ENCODE measurements at regions not wholly inside any gene's neighbourhood (a gene's known extent, or its start where the extent isn't known, plus 50 kb on each side); places are given as distances from the start of the nearest gene placed in this dataset.
"Not testable (repeated sequence)": the region's sequence is repeated elsewhere in the genome, so short reads cannot be mapped to it uniquely, and the experiment has no call there.

DNA sequence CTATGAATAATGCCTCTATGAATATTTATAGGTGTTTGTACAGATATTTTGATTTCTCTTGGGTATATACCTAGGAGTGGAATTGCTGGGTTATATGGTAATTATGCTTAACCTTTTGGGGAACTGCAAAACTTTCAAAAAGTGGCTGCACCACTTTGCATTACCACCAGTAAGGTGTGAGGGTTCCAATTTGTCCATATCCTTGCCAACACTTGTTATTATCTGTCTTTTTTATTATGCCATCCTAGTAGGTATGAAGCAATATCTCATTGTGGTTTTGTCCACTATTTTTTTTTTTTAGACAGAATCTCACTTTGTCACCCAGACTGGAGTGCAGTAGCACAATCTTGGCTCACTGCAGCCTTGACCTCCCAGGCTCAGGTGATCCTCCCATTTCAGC lies 112.2 kb upstream of the FBXO11 start:
- Mint-ChIP-seq H3K9me3 (peaks cover 4% of the 10 kb centered on the region), H3K27ac (no peak overlapping the region), H3K4me3 (no peak overlapping the region), H3K36me3 (ENCODE audit: low read depth) (no peaks in the 10 kb centered on the region), H3K27me3 (ENCODE audit: low read depth) (no peaks in the 10 kb centered on the region), H3K4me1 (ENCODE audit: low read depth) (no peaks in the 10 kb centered on the region)

DNA sequence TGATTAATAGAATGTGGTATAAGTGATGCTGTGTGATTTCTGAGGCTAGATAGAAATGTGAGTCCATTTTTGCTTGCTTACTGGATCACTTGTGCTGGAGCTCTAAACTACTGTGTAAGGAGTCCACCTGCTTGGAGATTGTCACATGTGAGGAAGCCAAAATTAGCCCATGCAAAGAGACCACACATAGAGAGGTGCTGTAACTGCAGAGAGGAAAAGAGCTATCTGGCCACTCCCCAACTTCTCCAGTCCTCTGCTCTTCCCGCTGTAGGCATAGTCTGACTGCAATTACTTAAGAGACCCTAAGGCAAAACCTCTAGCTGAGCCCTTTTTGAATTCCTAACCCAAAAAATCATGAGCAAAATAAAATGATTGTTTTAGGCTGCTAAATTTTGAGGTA lies 120.6 kb upstream of the FBXO11 start:
- Mint-ChIP-seq H3K9me3 (no peaks in the 10 kb centered on the region), H3K36me3 (ENCODE audit: low read depth) (no peaks in the 10 kb centered on the region), H3K4me1 (ENCODE audit: low read depth) (no peaks in the 10 kb centered on the region), H3K27ac (no peak overlapping the region), H3K4me3 (no peak overlapping the region), H3K27me3 (ENCODE audit: low read depth) (peaks cover 5% of the 10 kb centered on the region)

DNA sequence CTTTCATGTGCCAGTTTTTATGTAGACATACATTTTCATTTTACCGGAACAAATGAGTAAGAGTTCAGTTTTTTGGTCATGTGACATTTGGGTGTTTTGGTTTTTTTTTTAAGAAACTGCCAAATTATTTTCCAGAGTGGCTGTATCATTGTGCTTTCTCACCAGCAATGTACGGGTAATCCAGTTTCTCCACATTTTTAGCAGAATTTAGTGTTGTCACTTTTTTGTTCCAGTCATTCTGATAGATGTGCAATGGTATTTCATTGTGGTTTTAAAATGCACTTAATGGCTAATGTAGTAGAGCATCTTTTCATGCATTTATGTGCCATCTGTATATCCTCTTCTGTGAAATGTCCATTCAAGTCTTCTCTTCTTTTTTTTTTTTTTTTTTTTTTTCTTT lies 126.5 kb upstream of the FBXO11 start:
- no peak overlapping the region for H3K4me3 Mint-ChIP-seq
- peaks cover 3% of the 10 kb centered on the region for H3K27me3 Mint-ChIP-seq (ENCODE audit: low read depth)
- no peaks in the 10 kb centered on the region for H3K4me1 Mint-ChIP-seq (ENCODE audit: low read depth)
- H3K9me3 Mint-ChIP-seq, result peaks cover 8% of the 10 kb centered on the region
- H3K36me3 Mint-ChIP-seq (ENCODE audit: low read depth), result no peaks in the 10 kb centered on the region
- no peak overlapping the region for H3K27ac Mint-ChIP-seq

DNA sequence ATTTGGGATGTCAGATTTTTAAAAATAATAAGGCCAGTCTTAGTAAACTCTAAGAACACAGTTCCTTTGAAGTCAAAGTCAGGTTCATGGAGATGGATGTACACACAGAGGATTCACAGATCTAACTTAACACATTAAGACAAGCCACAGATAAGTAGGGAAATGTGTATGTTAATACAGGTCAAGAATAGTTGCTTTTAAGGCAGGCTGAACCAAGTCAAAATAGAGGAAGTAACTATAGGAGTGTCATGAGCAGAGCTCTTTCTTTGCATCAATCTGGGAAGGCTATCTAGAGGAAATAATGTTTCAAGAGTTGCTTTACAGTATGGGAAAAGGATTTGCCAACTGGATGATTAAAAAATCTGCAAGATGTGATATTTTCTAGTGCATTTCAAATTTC lies 128.0 kb upstream of the FBXO11 start:
- no peaks in the 10 kb centered on the region for H3K4me1 Mint-ChIP-seq (ENCODE audit: low read depth)
- H3K4me3 Mint-ChIP-seq, result no peak overlapping the region
- H3K36me3 Mint-ChIP-seq (ENCODE audit: low read depth), result no peaks in the 10 kb centered on the region
- peaks cover 11% of the 10 kb centered on the region for H3K9me3 Mint-ChIP-seq
- no peak overlapping the region for H3K27ac Mint-ChIP-seq
- no peaks in the 10 kb centered on the region for H3K27me3 Mint-ChIP-seq (ENCODE audit: low read depth)

DNA sequence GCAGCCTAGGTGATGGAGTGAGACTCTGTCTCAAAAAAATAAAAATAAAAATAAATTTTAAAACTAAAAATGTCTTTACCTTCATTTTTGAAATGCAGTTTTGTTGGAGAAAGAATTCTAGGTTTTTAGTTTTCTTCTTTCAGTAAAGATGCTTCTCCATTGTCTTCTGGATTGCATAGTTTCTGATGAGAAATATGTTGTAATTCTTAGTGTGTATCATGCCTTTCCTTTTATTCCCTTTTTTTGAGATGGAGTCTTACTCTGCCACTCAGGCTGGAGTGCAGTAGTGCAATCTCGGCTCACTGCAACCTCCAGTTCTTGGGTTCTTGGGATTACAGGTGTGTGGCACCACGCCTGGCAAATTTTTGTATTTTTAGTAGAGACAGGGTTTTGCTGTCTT lies 130.0 kb upstream of the FBXO11 start:
- Mint-ChIP-seq H3K4me3 (no peak overlapping the region), H3K27me3 (ENCODE audit: low read depth) (no peaks in the 10 kb centered on the region), H3K9me3 (peaks cover 13% of the 10 kb centered on the region)

DNA sequence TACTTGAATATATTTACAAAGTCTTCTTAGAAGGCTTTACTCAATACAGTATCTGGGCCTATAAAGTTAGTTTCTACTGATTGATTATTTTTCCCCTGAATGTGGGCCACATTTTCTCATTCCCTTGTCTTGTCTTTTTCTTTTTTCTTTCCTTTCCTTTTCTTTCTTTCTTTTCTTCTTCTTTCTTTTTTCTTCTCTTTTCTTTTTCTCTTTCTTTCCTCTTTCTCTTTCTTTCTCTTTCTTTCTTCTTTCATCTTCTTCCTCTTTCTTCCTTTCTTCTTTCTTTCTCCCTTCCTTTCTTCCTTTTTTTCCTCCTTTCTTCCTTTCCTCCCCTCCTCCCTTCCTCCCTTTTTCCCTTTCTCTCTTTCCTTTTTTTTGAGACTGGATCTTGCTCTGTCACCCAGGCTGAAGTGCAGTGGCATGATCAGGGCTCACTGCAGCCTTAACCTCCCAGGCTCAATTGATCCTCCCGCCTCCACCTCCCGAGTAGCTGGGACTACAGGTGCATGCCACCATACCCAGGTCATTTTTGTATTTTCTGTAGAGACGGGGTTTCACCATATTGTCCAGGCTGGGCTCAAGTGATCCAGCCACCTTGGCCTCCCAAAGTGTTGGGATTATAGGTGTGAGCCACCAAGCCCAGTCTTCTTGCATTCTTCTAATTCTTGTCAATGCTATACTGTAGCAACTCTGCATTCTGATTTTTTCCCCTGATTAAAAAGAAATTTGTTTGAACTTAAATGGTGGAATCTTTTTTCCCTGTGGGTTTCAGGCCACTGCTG lies 133.1 kb upstream of the FBXO11 start:
- H3K4me3 Mint-ChIP-seq, result no peak overlapping the region
- H3K27me3 Mint-ChIP-seq (ENCODE audit: low read depth), result no peaks in the 10 kb centered on the region
- no peaks in the 10 kb centered on the region for H3K36me3 Mint-ChIP-seq (ENCODE audit: low read depth)
- H3K27ac Mint-ChIP-seq, result no peak overlapping the region
- no peaks in the 10 kb centered on the region for H3K4me1 Mint-ChIP-seq (ENCODE audit: low read depth)
- peaks cover 13% of the 10 kb centered on the region for H3K9me3 Mint-ChIP-seq

More for the DNA sequence above, 130.0 kb upstream of the FBXO11 start:
- Mint-ChIP-seq H3K27ac (no peak overlapping the region), H3K36me3 (ENCODE audit: low read depth) (no peaks in the 10 kb centered on the region), H3K4me1 (ENCODE audit: low read depth) (no peaks in the 10 kb centered on the region)

DNA sequence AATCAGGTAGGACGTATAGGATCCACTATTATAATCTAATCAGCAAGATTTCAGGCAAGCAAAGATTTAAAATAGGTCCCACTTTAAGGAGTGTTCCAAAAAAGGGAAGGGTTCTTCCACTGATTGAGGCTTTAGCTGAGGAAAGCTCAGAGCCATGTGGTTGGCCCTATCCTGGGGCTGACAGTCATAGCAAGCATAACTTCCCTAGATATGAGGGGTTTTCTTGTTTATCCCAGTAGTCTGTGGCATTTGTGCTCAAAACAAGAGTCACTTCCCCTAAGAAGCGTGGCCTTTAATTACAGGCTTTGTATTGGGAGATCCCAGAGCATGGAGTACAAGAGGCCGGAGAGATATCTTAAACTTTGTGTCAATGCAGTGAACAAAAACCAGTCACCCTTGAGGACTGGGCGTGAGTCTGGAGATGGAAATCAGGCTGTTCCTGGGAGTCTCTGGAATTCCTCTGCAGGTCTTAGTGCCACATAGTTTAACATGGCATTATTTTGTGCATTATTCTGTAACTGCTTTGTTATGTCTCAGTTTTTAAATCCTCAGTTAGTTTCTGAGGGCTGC lies 136.9 kb upstream of the FBXO11 start:
- H3K4me3 Mint-ChIP-seq, result no peak overlapping the region
- no peaks in the 10 kb centered on the region for H3K36me3 Mint-ChIP-seq (ENCODE audit: low read depth)
- peaks cover 5% of the 10 kb centered on the region for H3K9me3 Mint-ChIP-seq
- H3K4me1 Mint-ChIP-seq (ENCODE audit: low read depth), result no peaks in the 10 kb centered on the region
- H3K27ac Mint-ChIP-seq, result no peak overlapping the region
- H3K27me3 Mint-ChIP-seq (ENCODE audit: low read depth), result no peaks in the 10 kb centered on the region

DNA sequence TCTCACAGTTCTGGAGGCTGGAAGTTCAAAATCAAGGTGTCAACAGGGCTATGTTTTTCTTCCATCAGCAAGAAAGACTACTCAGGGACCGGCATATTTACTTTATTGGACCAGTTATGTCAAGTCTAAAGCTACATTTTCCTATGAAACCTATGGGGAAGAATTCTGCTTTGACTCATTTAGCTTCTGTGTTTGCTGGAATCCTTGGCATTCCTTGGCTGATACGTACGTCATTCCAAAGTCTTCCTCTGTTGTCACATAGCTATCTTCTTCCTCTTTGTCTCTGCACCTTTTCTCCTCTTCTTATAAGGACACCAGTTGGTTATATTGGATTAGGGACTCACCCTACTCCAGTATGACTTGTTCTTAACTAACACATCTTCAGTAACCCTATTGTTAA lies 137.4 kb upstream of the FBXO11 start:
- Mint-ChIP-seq H3K36me3 (ENCODE audit: low read depth) (no peaks in the 10 kb centered on the region), H3K9me3 (peaks cover 5% of the 10 kb centered on the region), H3K4me1 (ENCODE audit: low read depth) (no peaks in the 10 kb centered on the region), H3K27ac (no peak overlapping the region), H3K27me3 (ENCODE audit: low read depth) (no peaks in the 10 kb centered on the region), H3K4me3 (no peak overlapping the region)

DNA sequence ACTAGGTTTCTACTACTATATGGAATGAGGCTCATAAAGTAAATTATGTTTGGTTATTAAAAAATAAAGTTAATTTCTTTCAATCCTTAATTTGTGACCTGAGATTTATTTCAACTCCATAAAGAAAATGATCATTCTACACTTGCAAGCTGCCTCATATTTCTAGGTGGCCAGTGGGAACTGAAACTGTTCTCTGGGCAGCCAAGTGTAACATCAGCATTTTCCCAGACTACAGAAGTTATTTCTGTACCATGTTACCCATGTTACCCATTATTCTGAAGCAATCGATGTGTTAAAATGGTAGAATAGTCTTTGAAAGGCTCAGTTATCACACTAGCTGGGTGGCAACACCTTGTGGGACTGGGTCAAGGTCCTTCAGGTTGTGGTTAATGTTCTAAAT lies 139.3 kb upstream of the FBXO11 start:
- Mint-ChIP-seq H3K27ac (no peak overlapping the region), H3K27me3 (ENCODE audit: low read depth) (no peaks in the 10 kb centered on the region)

DNA sequence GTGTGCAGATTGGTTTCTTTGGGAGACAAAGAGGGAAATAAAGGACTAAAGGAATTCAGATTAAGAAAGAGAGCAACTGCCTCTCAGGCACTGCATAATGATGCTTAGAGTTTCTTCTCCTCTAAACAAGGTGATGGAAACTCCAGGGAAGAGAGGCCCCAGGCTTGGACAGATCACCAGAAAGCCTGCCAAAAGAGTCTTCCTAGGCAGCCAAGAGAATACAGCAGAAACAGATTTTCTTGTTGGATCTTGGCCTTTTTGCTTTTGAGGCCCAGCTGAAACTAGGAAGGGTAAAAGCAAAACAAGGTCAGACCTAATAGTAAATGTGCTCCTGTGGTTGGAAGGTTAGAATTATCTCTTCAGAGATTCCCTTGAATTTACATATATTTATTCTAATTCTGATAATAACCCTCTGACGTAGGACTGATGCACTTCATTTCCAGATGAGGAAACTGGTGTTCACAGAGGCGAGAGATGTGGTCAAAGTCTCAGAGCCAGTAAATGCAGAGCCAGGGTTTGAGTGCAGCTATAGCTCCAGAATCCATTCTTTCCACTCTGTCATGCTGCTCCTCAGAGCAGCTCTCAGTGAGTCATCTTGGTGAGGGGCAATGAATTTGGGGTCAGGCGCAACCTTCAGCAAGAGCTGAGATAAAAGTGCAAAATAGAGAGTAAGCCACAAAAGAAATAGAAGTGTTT lies 142.3 kb upstream of the FBXO11 start:
- Mint-ChIP-seq H3K4me1 (ENCODE audit: low read depth) (no peaks in the 10 kb centered on the region), H3K27ac (no peak overlapping the region), H3K4me3 (no peak overlapping the region), H3K27me3 (ENCODE audit: low read depth) (no peaks in the 10 kb centered on the region), H3K9me3 (no peaks in the 10 kb centered on the region), H3K36me3 (ENCODE audit: low read depth) (no peaks in the 10 kb centered on the region)

More for the DNA sequence above, 139.3 kb upstream of the FBXO11 start:
- H3K36me3 Mint-ChIP-seq (ENCODE audit: low read depth), result no peaks in the 10 kb centered on the region
- H3K9me3 Mint-ChIP-seq, result no peaks in the 10 kb centered on the region
- H3K4me1 Mint-ChIP-seq (ENCODE audit: low read depth), result no peaks in the 10 kb centered on the region
- H3K4me3 Mint-ChIP-seq, result no peak overlapping the region

DNA sequence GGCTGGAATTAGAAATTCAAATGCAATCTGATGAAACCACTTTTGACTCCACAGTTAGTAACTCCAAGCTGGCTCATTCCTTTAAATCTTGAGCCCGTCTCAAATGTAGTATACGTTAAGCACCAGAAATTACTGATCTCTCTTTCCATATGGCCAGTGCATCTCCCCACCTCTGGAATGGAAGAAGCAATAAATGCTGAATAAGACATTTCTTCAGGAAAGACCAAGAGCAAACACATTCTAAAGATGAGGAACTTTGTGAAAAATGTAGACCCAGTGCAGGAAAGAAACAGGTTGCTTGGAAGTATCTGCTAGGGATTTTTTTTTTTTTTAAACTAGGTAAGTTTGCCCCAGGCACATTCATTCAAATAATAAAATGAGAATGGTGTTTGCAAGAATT lies 143.1 kb upstream of the FBXO11 start:
- Mint-ChIP-seq H3K36me3 (ENCODE audit: low read depth) (no peaks in the 10 kb centered on the region), H3K4me3 (no peak overlapping the region), H3K9me3 (no peaks in the 10 kb centered on the region), H3K27ac (no peak overlapping the region), H3K4me1 (ENCODE audit: low read depth) (no peaks in the 10 kb centered on the region), H3K27me3 (ENCODE audit: low read depth) (no peaks in the 10 kb centered on the region)

DNA sequence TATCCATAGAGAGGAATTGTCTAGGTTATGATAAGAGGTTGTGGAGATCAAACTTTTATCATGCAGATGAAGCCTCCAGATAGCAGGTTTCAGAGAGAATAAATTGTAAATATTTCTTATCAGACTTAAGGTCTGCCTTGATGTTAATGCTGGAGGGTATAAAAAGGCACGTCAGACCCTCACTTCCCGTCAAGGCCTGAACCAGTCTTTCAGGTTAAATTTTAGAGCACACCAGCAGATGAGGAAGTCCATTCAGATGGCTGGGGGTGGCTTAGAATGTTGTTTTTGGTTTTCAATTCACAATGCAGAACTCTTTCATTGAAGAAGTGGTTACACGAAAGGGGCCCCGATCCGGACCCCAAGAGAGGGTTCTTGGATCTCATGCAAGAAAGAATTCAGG lies 144.4 kb upstream of the FBXO11 start:
- no peaks in the 10 kb centered on the region for H3K27me3 Mint-ChIP-seq (ENCODE audit: low read depth)
- no peaks in the 10 kb centered on the region for H3K4me1 Mint-ChIP-seq (ENCODE audit: low read depth)
- H3K9me3 Mint-ChIP-seq, result no peaks in the 10 kb centered on the region
- H3K36me3 Mint-ChIP-seq (ENCODE audit: low read depth), result no peaks in the 10 kb centered on the region
- H3K27ac Mint-ChIP-seq, result no peak overlapping the region
- no peak overlapping the region for H3K4me3 Mint-ChIP-seq

DNA sequence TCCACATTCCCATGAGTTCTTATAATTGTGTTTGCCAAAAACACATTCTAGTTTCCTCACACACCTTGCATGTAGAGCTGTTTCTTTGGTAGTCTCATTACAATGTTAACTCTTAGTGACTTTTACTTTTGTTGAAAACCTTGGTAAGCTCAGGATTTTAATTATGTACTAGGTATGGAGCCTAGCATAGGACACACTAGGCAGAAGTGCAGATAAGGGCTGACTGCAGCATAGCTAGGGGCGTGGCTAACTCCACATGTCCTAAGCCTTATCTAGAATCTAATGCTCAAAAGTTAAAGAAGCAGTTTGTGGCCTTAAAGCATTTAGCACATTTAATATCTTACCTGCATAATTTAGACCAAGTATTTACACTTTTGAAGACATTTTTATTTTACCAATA lies 153.7 kb upstream of the FBXO11 start:
- Mint-ChIP-seq H3K4me3 (no peak overlapping the region), H3K36me3 (ENCODE audit: low read depth) (no peaks in the 10 kb centered on the region), H3K27me3 (ENCODE audit: low read depth) (peaks cover 7% of the 10 kb centered on the region), H3K9me3 (no peaks in the 10 kb centered on the region), H3K27ac (no peak overlapping the region), H3K4me1 (ENCODE audit: low read depth) (no peaks in the 10 kb centered on the region)

DNA sequence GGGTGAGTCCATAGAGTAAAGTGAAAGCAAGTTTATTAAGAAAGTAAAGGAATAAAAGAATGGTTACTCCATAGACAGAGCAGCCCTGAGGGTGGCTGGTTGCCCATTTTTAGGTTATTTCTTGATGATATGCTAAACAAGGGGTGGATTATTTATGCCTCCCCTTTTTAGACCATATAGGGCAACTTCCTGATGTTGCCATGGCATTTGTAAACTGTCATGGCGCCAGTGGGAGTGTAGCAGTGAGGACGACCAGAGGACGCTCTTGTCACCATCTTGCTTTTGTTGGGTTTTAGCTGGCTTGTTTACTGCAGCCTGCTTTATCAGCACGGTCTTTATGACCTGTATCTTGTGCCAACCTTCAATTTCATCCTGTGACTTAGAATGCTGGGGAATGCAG lies 155.4 kb upstream of the FBXO11 start:
- not testable (repeated sequence) for H3K4me1 Mint-ChIP-seq (ENCODE audit: low read depth); H3K27ac Mint-ChIP-seq; H3K27me3 Mint-ChIP-seq (ENCODE audit: low read depth); H3K4me3 Mint-ChIP-seq; H3K36me3 Mint-ChIP-seq (ENCODE audit: low read depth); H3K9me3 Mint-ChIP-seq

DNA sequence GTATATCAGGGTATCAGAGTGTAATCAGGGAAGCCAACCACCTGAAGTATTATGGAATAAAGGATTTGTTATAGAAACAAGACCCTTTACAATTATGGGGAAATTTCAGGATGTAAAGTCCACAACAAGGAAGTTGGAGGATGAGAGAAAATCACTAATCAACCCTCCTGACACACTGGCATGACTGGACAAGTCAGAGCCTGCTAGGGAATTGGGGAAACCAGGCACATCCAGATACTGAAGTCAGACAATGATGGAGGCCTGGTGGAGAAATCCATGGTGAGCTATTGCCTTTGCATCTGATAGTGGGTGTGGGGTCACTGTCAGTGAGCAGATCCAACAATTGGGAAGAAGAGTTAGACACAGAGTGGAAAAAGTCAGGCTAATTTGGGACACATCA lies 158.8 kb upstream of the FBXO11 start:
- no peak overlapping the region for H3K4me3 Mint-ChIP-seq

More for the DNA sequence above, 158.8 kb upstream of the FBXO11 start:
- Mint-ChIP-seq H3K9me3 (no peaks in the 10 kb centered on the region), H3K36me3 (ENCODE audit: low read depth) (no peaks in the 10 kb centered on the region), H3K27me3 (ENCODE audit: low read depth) (no peaks in the 10 kb centered on the region), H3K27ac (no peak overlapping the region), H3K4me1 (ENCODE audit: low read depth) (no peaks in the 10 kb centered on the region)

Data from T-helper 1 cell treated with Interleukin-12 subunit alpha and Interleukin-12 subunit beta and Interleukin-4 antibody, amounts not matched to agents 30 μg/mL and 1 μg/mL, for 36 hours (primary cell).